ENCODE measurements at regions not wholly inside any gene's neighbourhood (a gene's known extent, or its start where the extent isn't known, plus 50 kb on each side); places are given as distances from the start of the nearest gene placed in this dataset.

GRCh38 chr2:41137031-41137430 lies 685.1 kb upstream of the SLC8A1 start:
- H3K27ac ChIP-seq: no peak overlapping the region
- peaks cover 0 to 11% (median 0%) of the 10 kb centered on the region in 4 donors for H3K4me1 ChIP-seq
- no peaks in the 10 kb centered on the region for H3K27me3 ChIP-seq
- no peaks in the 10 kb centered on the region for H3K9me3 ChIP-seq
- no peaks in the 10 kb centered on the region for H3K36me3 ChIP-seq
- TF ChIP-seq POLR2AphosphoS5 (IDR thresholded peaks at IDR 0.05): no peak
- no peak for TF ChIP-seq EP300 (IDR thresholded peaks at IDR 0.05)
- TF ChIP-seq CTCF (IDR thresholded peaks at IDR 0.05): no peak
- TF ChIP-seq POLR2A (IDR thresholded peaks at IDR 0.05): no peak
- WGBS, 5 donors: 11 to 23% (median 13%) methylated on average over 1 of the region's 1 CpG
- DNase-seq: no peak
- no peak overlapping the region for H3K4me3 ChIP-seq
- intact Hi-C loops (cut with DNase I; ENCODE audit: low total_unique reads): no loop called here

GRCh38 chr2:41141146-41141791 lies 689.4 kb upstream of the SLC8A1 start:
- Histone ChIP-seq H3K9me3 (no peaks in the 10 kb centered on the region), H3K27ac (no peak overlapping the region), H3K4me3 (no peak overlapping the region), H3K27me3 (no peaks in the 10 kb centered on the region), H3K4me1 (peaks cover 0 to 10% (median 5%) of the 10 kb centered on the region in 4 donors), H3K36me3 (no peaks in the 10 kb centered on the region)
- no peak for DNase-seq
- TF ChIP-seq POLR2A (IDR thresholded peaks at IDR 0.05) (no peak), POLR2AphosphoS5 (IDR thresholded peaks at IDR 0.05) (peak in 2 of 3 donors; percentile 52 to 53)
- intact Hi-C loops (cut with DNase I; ENCODE audit: low total_unique reads): no loop called here
- WGBS, 5 donors: 34 to 56% (median 54%) methylated on average over 5 of the region's 5 CpGs

- WGBS, 5 donors: 17 to 36% (median 27%) methylated on average over 1 of the region's 1 CpG
- TF ChIP-seq EP300 (IDR thresholded peaks at IDR 0.05) (no peak), POLR2AphosphoS5 (IDR thresholded peaks at IDR 0.05) (no peak), CTCF (IDR thresholded peaks at IDR 0.05) (no peak), POLR2A (IDR thresholded peaks at IDR 0.05) (no peak)
- H3K9me3 ChIP-seq: no peaks in the 10 kb centered on the region
- intact Hi-C loops (cut with DNase I; ENCODE audit: low total_unique reads): no loop called here
- no peaks in the 10 kb centered on the region for H3K27me3 ChIP-seq
- no peak overlapping the region for H3K27ac ChIP-seq
- DNase-seq: no peak
- H3K4me3 ChIP-seq: no peak overlapping the region
- H3K36me3 ChIP-seq: no peaks in the 10 kb centered on the region
- peaks cover 0 to 10% (median 0%) of the 10 kb centered on the region in 4 donors for H3K4me1 ChIP-seq
Measured at GRCh38 chr2:41142478-41142877, 690.6 kb upstream of the SLC8A1 start.

- no peaks in the 10 kb centered on the region for H3K36me3 ChIP-seq
- TF ChIP-seq CTCF (IDR thresholded peaks at IDR 0.05) (no peak), EP300 (IDR thresholded peaks at IDR 0.05) (no peak), POLR2AphosphoS5 (IDR thresholded peaks at IDR 0.05) (no peak), POLR2A (IDR thresholded peaks at IDR 0.05) (no peak)
- intact Hi-C loops (cut with DNase I; ENCODE audit: low total_unique reads): no loop called here
- H3K9me3 ChIP-seq: no peaks in the 10 kb centered on the region
- WGBS, 5 donors: 93 to 98% (median 95%) methylated on average over 1 of the region's 1 CpG
- H3K27me3 ChIP-seq: no peaks in the 10 kb centered on the region
- H3K27ac ChIP-seq: no peak overlapping the region
- H3K4me3 ChIP-seq: no peak overlapping the region
- DNase-seq: no peak
- H3K4me1 ChIP-seq: peaks cover 0 to 10% (median 0%) of the 10 kb centered on the region in 4 donors
Measured at GRCh38 chr2:41145066-41145465, 693.2 kb upstream of the SLC8A1 start.

- no peak for DNase-seq
- H3K4me1 ChIP-seq: no peaks in the 10 kb centered on the region
- TF ChIP-seq CTCF (IDR thresholded peaks at IDR 0.05): no peak
- TF ChIP-seq POLR2A (IDR thresholded peaks at IDR 0.05): no peak
- TF ChIP-seq EP300 (IDR thresholded peaks at IDR 0.05): no peak
- no peaks in the 10 kb centered on the region for H3K36me3 ChIP-seq
- no peaks in the 10 kb centered on the region for H3K9me3 ChIP-seq
- H3K27ac ChIP-seq: no peak overlapping the region
- H3K27me3 ChIP-seq: no peaks in the 10 kb centered on the region
- intact Hi-C loops (cut with DNase I; ENCODE audit: low total_unique reads): no loop called here
- WGBS, 5 donors: 21 to 56% (median 41%) methylated on average over 1 of the region's 1 CpG
- no peak overlapping the region for H3K4me3 ChIP-seq
Measured at GRCh38 chr2:41149054-41149453, 697.2 kb upstream of the SLC8A1 start.

Measured in stomach (tissue), 8 donors.